ENCODE measurements at regions not wholly inside any gene's neighbourhood (a gene's known extent, or its start where the extent isn't known, plus 50 kb on each side); places are given as distances from the start of the nearest gene placed in this dataset.
"Not testable (repeated sequence)": the region's sequence is repeated elsewhere in the genome, so short reads cannot be mapped to it uniquely, and the experiment has no call there.

DNA sequence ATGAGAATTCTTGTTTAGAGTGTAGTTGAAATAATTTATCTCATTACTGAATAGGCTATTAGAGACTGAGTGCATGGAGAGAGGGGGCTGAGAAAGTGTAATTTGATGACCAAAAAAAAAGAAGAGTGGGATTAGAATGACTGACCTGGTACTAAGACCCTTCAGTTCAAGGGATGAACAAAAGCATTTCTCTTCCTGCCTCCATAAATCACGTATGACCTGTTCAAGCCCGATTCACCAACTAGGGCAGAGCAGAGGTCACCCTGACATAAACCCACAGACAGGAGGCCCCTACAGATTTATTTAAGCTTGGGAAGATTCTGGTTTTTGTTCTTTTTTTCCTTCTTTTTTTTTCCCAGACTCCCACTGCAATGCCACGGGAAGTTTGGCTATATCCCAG lies 123.7 kb upstream of the COP1 start:
- no peaks in the 10 kb centered on the region for H3K4me1 Mint-ChIP-seq (ENCODE audit: unreplicated experiment)
- H3K9me3 Mint-ChIP-seq (ENCODE audit: unreplicated experiment): no peaks in the 10 kb centered on the region
- H3K4me3 Mint-ChIP-seq (ENCODE audit: unreplicated experiment): no peak overlapping the region
- H3K27me3 Mint-ChIP-seq (ENCODE audit: unreplicated experiment): no peaks in the 10 kb centered on the region
- no peak overlapping the region for H3K27ac Mint-ChIP-seq (ENCODE audit: unreplicated experiment)
- no peaks in the 10 kb centered on the region for H3K36me3 Mint-ChIP-seq (ENCODE audit: low read depth, unreplicated experiment)
- no peak for DNase-seq (ENCODE audit: low spot score)
- TF ChIP-seq CTCF (IDR thresholded peaks at IDR 0.05; ENCODE audit: unreplicated experiment): no peak

- Mint-ChIP-seq H3K4me1 (ENCODE audit: unreplicated experiment) (no peaks in the 10 kb centered on the region), H3K36me3 (ENCODE audit: low read depth, unreplicated experiment) (no peaks in the 10 kb centered on the region), H3K27ac (ENCODE audit: unreplicated experiment) (no peak overlapping the region), H3K27me3 (ENCODE audit: unreplicated experiment) (no peaks in the 10 kb centered on the region), H3K9me3 (ENCODE audit: unreplicated experiment) (no peaks in the 10 kb centered on the region), H3K4me3 (ENCODE audit: unreplicated experiment) (no peak overlapping the region)
- DNase-seq (ENCODE audit: low spot score): no peak
- TF ChIP-seq CTCF (IDR thresholded peaks at IDR 0.05; ENCODE audit: unreplicated experiment): no peak
Measured at GRCh38 chr1:176325664-176326063, 118.6 kb upstream of the COP1 start.

DNA sequence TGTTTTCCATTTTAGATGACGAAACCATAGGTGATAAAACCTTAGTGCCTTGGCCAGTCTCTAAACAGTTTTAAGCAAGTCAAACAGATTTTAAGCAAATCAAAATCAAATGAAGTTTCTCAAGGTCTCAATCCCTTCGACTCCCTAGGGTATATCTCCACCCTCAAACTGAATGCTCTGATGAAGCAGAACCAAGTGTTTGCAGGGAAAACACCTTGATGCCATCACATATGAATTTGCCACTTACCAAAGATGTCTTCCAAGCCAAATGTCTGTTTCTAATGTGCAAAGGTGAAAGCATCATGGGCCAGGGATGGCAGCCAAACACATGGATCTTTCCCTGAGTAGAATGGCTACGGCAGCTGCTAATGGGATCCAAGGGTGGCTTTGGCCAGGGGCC lies 116.4 kb upstream of the COP1 start:
- no peaks in the 10 kb centered on the region for H3K4me1 Mint-ChIP-seq (ENCODE audit: unreplicated experiment)
- H3K9me3 Mint-ChIP-seq (ENCODE audit: unreplicated experiment): no peaks in the 10 kb centered on the region
- no peak for TF ChIP-seq CTCF (IDR thresholded peaks at IDR 0.05; ENCODE audit: unreplicated experiment)
- H3K27ac Mint-ChIP-seq (ENCODE audit: unreplicated experiment): no peak overlapping the region
- H3K36me3 Mint-ChIP-seq (ENCODE audit: low read depth, unreplicated experiment): no peaks in the 10 kb centered on the region
- no peak for DNase-seq (ENCODE audit: low spot score)
- no peak overlapping the region for H3K4me3 Mint-ChIP-seq (ENCODE audit: unreplicated experiment)
- no peaks in the 10 kb centered on the region for H3K27me3 Mint-ChIP-seq (ENCODE audit: unreplicated experiment)

DNA sequence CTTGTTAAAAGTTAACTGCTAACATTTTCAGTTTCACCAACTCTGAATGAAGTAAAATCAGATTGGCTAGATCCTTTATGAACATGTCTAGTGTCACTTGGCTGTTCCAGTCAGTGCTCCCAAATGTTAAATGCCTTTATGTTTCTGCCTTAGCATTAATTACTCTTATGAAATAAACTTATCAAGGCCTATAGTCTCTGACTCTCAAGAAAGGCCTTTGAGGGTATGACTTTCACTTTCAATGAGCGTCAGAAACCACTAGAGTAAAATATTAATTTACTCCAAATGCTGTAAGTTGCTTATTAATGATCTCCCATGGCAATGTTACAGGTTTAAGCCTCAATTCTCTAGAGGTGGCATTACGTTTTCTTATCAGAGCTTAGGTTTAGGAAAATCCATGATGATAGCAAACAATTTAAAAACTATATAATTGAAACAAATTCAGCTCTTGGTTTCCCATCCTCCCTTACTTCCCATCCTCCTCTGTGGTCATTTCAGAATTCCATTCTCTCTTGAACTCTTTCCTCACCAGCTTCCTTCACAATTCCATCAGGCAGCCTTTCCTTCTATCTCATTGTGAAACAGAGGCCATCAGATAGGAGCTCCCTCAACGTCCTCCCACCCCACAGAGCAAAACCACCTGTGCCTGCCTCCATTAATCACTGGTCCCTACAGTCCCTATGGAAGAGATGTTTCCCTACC lies 108.6 kb upstream of the COP1 start:
- Mint-ChIP-seq H3K36me3 (ENCODE audit: low read depth, unreplicated experiment) (no peaks in the 10 kb centered on the region), H3K4me1 (ENCODE audit: unreplicated experiment) (no peaks in the 10 kb centered on the region), H3K9me3 (ENCODE audit: unreplicated experiment) (no peaks in the 10 kb centered on the region), H3K27me3 (ENCODE audit: unreplicated experiment) (no peaks in the 10 kb centered on the region), H3K4me3 (ENCODE audit: unreplicated experiment) (no peak overlapping the region), H3K27ac (ENCODE audit: unreplicated experiment) (no peak overlapping the region)
- DNase-seq (ENCODE audit: low spot score): no peak
- no peak for TF ChIP-seq CTCF (IDR thresholded peaks at IDR 0.05; ENCODE audit: unreplicated experiment)

GRCh38 chr1:176296602-176297001 lies 89.5 kb upstream of the COP1 start:
- H3K4me3 Mint-ChIP-seq (ENCODE audit: unreplicated experiment); H3K27ac Mint-ChIP-seq (ENCODE audit: unreplicated experiment); H3K27me3 Mint-ChIP-seq (ENCODE audit: unreplicated experiment); DNase-seq (ENCODE audit: low spot score); H3K4me1 Mint-ChIP-seq (ENCODE audit: unreplicated experiment); H3K9me3 Mint-ChIP-seq (ENCODE audit: unreplicated experiment); H3K36me3 Mint-ChIP-seq (ENCODE audit: low read depth, unreplicated experiment): not testable (repeated sequence)
